GM19395 (cell line): ENCODE measurements at regions not wholly inside any gene's neighbourhood (a gene's known extent, or its start where the extent isn't known, plus 50 kb on each side); places are given as distances from the start of the nearest gene placed in this dataset.
"Not testable (repeated sequence)": the region's sequence is repeated elsewhere in the genome, so short reads cannot be mapped to it uniquely, and the experiment has no call there.

Experiments
- ATAC-seq: cut with Tn5 transposase; IDR thresholded peaks from one replicate; pipeline ENCODE4 v1.9.1; 2021; ENCODE audit warnings: mild to moderate bottlenecking, moderate library complexity; ENCODE audit not compliant: unreplicated experiment

GRCh38 chr11:122023614-122024250, 92.3 kb downstream of the BLID start:
- ATAC-seq = no peak

GRCh38 chr11:122022646-122023045, 93.4 kb downstream of the BLID start:
- ATAC-seq = no peak

GRCh38 chr11:122020902-122021301, 95.1 kb downstream of the BLID start:
- ATAC-seq = no peak

GRCh38 chr11:122019908-122020694, 95.9 kb downstream of the BLID start:
- ATAC-seq = no peak

- no peak for ATAC-seq
Observed at GRCh38 chr11:122007601-122008071, 108.4 kb downstream of the BLID start.

GRCh38 chr11:122004446-122004845, 111.6 kb downstream of the BLID start:
- ATAC-seq = no peak

GRCh38 chr11:122002926-122003325, 113.1 kb downstream of the BLID start:
- no peak for ATAC-seq

GRCh38 chr11:122002047-122002446, 114.0 kb downstream of the BLID start:
- no peak for ATAC-seq

- no peak for ATAC-seq
Observed at GRCh38 chr11:121999651-122000050, 116.4 kb downstream of the BLID start.

- no peak for ATAC-seq
Observed at GRCh38 chr11:121996574-121996973, 119.4 kb downstream of the BLID start.

- ATAC-seq = no peak
Observed at GRCh38 chr11:121983901-121984300, 132.1 kb downstream of the BLID start.

GRCh38 chr11:121977914-121978313, 138.1 kb downstream of the BLID start:
- ATAC-seq = not testable (repeated sequence)

GRCh38 chr11:121968638-121969037, 147.4 kb downstream of the BLID start:
- no peak for ATAC-seq

- ATAC-seq = no peak
Observed at GRCh38 chr11:121967131-121967704, 148.8 kb downstream of the BLID start.

GRCh38 chr11:121965330-121965729, 150.7 kb downstream of the BLID start:
- no peak for ATAC-seq

GRCh38 chr11:121964591-121964990, 151.4 kb downstream of the BLID start:
- no peak for ATAC-seq

- ATAC-seq = not testable (repeated sequence)
Observed at GRCh38 chr11:121963846-121964245, 152.2 kb downstream of the BLID start.

GRCh38 chr11:121961321-121961801, 154.7 kb downstream of the BLID start:
- no peak for ATAC-seq

- ATAC-seq = no peak
Observed at GRCh38 chr11:121958971-121959325, 157.1 kb downstream of the BLID start.

GRCh38 chr11:121958323-121958970, 157.6 kb downstream of the BLID start:
- ATAC-seq = no peak

GRCh38 chr11:121953122-121953521, 162.9 kb downstream of the BLID start:
- no peak for ATAC-seq
